ENCODE measurements at regions not wholly inside any gene's neighbourhood (a gene's known extent, or its start where the extent isn't known, plus 50 kb on each side); places are given as distances from the start of the nearest gene placed in this dataset.

- Mint-ChIP-seq H3K27me3 (ENCODE audit: unreplicated experiment) (no peaks in the 10 kb centered on the region), H3K4me3 (ENCODE audit: unreplicated experiment) (no peak overlapping the region), H3K36me3 (ENCODE audit: unreplicated experiment) (no peaks in the 10 kb centered on the region), H3K9me3 (ENCODE audit: unreplicated experiment) (no peaks in the 10 kb centered on the region), H3K4me1 (ENCODE audit: low read depth, unreplicated experiment) (no peaks in the 10 kb centered on the region), H3K27ac (ENCODE audit: unreplicated experiment) (no peak overlapping the region)
- TF ChIP-seq CTCF (IDR thresholded peaks at IDR 0.05; ENCODE audit: partially characterized antibody, unreplicated experiment): no peak
- no peak for DNase-seq
Observed at GRCh38 chr6:81237226-81237625, 515.3 kb downstream of the TENT5A start.

- Mint-ChIP-seq H3K9me3 (ENCODE audit: unreplicated experiment) (no peaks in the 10 kb centered on the region), H3K4me3 (ENCODE audit: unreplicated experiment) (no peak overlapping the region), H3K27ac (ENCODE audit: unreplicated experiment) (no peak overlapping the region), H3K36me3 (ENCODE audit: unreplicated experiment) (no peaks in the 10 kb centered on the region), H3K4me1 (ENCODE audit: low read depth, unreplicated experiment) (no peaks in the 10 kb centered on the region), H3K27me3 (ENCODE audit: unreplicated experiment) (no peaks in the 10 kb centered on the region)
- DNase-seq: no peak
- TF ChIP-seq CTCF (IDR thresholded peaks at IDR 0.05; ENCODE audit: partially characterized antibody, unreplicated experiment): no peak
Observed at GRCh38 chr6:81235512-81235911, 517.0 kb downstream of the TENT5A start.

- no peak overlapping the region for H3K27ac Mint-ChIP-seq (ENCODE audit: unreplicated experiment)
- no peaks in the 10 kb centered on the region for H3K27me3 Mint-ChIP-seq (ENCODE audit: unreplicated experiment)
- H3K9me3 Mint-ChIP-seq (ENCODE audit: unreplicated experiment): no peaks in the 10 kb centered on the region
- no peaks in the 10 kb centered on the region for H3K36me3 Mint-ChIP-seq (ENCODE audit: unreplicated experiment)
- no peak for DNase-seq
- H3K4me1 Mint-ChIP-seq (ENCODE audit: low read depth, unreplicated experiment): no peaks in the 10 kb centered on the region
- H3K4me3 Mint-ChIP-seq (ENCODE audit: unreplicated experiment): no peak overlapping the region
- TF ChIP-seq CTCF (IDR thresholded peaks at IDR 0.05; ENCODE audit: partially characterized antibody, unreplicated experiment): no peak
Observed at GRCh38 chr6:81233990-81234389, 518.5 kb downstream of the TENT5A start.

- Mint-ChIP-seq H3K27ac (ENCODE audit: unreplicated experiment) (no peak overlapping the region), H3K4me1 (ENCODE audit: low read depth, unreplicated experiment) (no peaks in the 10 kb centered on the region), H3K36me3 (ENCODE audit: unreplicated experiment) (no peaks in the 10 kb centered on the region), H3K9me3 (ENCODE audit: unreplicated experiment) (no peaks in the 10 kb centered on the region), H3K4me3 (ENCODE audit: unreplicated experiment) (no peak overlapping the region), H3K27me3 (ENCODE audit: unreplicated experiment) (no peaks in the 10 kb centered on the region)
- no peak for DNase-seq
- no peak for TF ChIP-seq CTCF (IDR thresholded peaks at IDR 0.05; ENCODE audit: partially characterized antibody, unreplicated experiment)
Observed at GRCh38 chr6:81228912-81229555, 523.4 kb downstream of the TENT5A start.

- H3K4me1 Mint-ChIP-seq (ENCODE audit: low read depth, unreplicated experiment): no peaks in the 10 kb centered on the region
- H3K36me3 Mint-ChIP-seq (ENCODE audit: unreplicated experiment): no peaks in the 10 kb centered on the region
- H3K4me3 Mint-ChIP-seq (ENCODE audit: unreplicated experiment): no peak overlapping the region
- no peak for DNase-seq
- no peak for TF ChIP-seq CTCF (IDR thresholded peaks at IDR 0.05; ENCODE audit: partially characterized antibody, unreplicated experiment)
- no peak overlapping the region for H3K27ac Mint-ChIP-seq (ENCODE audit: unreplicated experiment)
- H3K27me3 Mint-ChIP-seq (ENCODE audit: unreplicated experiment): no peaks in the 10 kb centered on the region
- no peaks in the 10 kb centered on the region for H3K9me3 Mint-ChIP-seq (ENCODE audit: unreplicated experiment)
Observed at GRCh38 chr6:81226957-81227356, 525.5 kb downstream of the TENT5A start.

Measured in glutamatergic neuron (in vitro differentiated cells).